CD4-positive, alpha-beta T cell treated with Interleukin-6 at 100 ng/mL for 8 hours (primary cell): ENCODE measurements at regions not wholly inside any gene's neighbourhood (a gene's known extent, or its start where the extent isn't known, plus 50 kb on each side); places are given as distances from the start of the nearest gene placed in this dataset.
"Not testable (repeated sequence)": the region's sequence is repeated elsewhere in the genome, so short reads cannot be mapped to it uniquely, and the experiment has no call there.

Experiments
- DNase-seq: peaks from one replicate; pipeline ENCODE4 v3.0.0-alpha.2; 2020; ENCODE audit warnings: mixed read lengths, low spot score

GRCh38 chr21:14613486-14614224 is 67.5 kb upstream of the SAMSN1 start:
- DNase-seq = no peak

GRCh38 chr21:14610119-14610518 is 64.0 kb upstream of the SAMSN1 start:
- not testable (repeated sequence) for DNase-seq

- DNase-seq = no peak
Measured at GRCh38 chr21:14609274-14609673, 63.2 kb upstream of the SAMSN1 start.

GRCh38 chr21:14607262-14607661 is 61.1 kb upstream of the SAMSN1 start:
- DNase-seq = no peak

- DNase-seq = no peak
Measured at GRCh38 chr21:14603202-14603601, 57.1 kb upstream of the SAMSN1 start.

- DNase-seq = no peak
Measured at GRCh38 chr21:14602382-14602958, 56.4 kb upstream of the SAMSN1 start.

- no peak for DNase-seq
Measured at GRCh38 chr21:14600569-14601297, 54.6 kb upstream of the SAMSN1 start.

- no peak for DNase-seq
Measured at GRCh38 chr21:14598065-14598464, 52.0 kb upstream of the SAMSN1 start.
